ENCODE measurements at regions not wholly inside any gene's neighbourhood (a gene's known extent, or its start where the extent isn't known, plus 50 kb on each side); places are given as distances from the start of the nearest gene placed in this dataset.

DNA sequence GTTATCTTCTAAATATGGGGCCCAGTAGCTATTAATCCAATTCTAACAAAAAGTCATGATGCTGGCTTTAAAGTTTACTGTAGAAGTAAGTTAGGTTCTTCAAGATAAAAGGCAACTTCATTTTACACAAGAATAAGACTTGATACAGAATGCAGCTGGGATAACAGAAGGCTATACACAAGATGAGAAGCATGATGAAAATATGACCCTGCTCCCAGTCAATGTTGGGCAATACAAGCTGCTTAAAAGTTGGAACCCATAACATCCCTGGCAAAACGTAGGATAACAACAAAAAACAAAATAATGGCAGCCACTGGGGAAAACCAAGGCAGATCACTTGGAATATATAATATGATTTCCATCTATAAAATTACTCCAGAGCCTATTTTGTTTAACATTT, 87.6 kb upstream of the RSPO3 start:
- no peak for DNase-seq (ENCODE audit: low read depth)
- no peak overlapping the region for H3K4me3 ChIP-seq (ENCODE audit: low read depth, low read length)
- H3K27me3 ChIP-seq (ENCODE audit: control insufficient read depth, insufficient read depth, low read length) = no peaks in the 10 kb centered on the region
- TF ChIP-seq, protein P1, sequence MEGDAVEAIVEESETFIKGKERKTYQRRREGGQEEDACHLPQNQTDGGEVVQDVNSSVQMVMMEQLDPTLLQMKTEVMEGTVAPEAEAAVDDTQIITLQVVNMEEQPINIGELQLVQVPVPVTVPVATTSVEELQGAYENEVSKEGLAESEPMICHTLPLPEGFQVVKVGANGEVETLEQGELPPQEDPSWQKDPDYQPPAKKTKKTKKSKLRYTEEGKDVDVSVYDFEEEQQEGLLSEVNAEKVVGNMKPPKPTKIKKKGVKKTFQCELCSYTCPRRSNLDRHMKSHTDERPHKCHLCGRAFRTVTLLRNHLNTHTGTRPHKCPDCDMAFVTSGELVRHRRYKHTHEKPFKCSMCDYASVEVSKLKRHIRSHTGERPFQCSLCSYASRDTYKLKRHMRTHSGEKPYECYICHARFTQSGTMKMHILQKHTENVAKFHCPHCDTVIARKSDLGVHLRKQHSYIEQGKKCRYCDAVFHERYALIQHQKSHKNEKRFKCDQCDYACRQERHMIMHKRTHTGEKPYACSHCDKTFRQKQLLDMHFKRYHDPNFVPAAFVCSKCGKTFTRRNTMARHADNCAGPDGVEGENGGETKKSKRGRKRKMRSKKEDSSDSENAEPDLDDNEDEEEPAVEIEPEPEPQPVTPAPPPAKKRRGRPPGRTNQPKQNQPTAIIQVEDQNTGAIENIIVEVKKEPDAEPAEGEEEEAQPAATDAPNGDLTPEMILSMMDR (IDR thresholded peaks at IDR 0.05; ENCODE audit: insufficient read depth, low read length, poor library complexity, severe bottlenecking) = no peak
- no peaks in the 10 kb centered on the region for H3K36me3 ChIP-seq (ENCODE audit: control insufficient read depth, insufficient read depth, low read length)

DNA sequence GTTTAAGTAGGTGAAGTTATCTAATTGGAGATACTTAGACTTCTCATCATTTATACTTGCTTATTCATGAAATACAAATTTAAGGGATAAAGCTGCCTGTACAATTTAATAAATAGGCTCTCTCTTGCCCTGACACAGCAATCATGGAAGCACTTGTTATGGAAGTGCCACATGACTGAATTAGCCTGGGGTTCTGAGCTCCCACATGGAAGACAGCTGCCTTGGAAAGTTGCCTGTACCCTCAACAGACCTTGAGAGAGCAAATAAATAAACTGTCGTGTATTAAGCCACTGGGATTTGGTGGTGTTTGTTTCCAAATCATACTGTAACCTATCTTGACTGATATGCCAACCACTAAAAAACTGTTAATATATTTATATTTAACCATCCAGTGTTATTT, 87.0 kb upstream of the RSPO3 start:
- TF ChIP-seq, protein P1 (IDR thresholded peaks at IDR 0.05; ENCODE audit: insufficient read depth, low read length, poor library complexity, severe bottlenecking) = no peak
- no peaks in the 10 kb centered on the region for H3K36me3 ChIP-seq (ENCODE audit: control insufficient read depth, insufficient read depth, low read length)
- no peak overlapping the region for H3K4me3 ChIP-seq (ENCODE audit: low read depth, low read length)
- DNase-seq (ENCODE audit: low read depth) = no peak
- H3K27me3 ChIP-seq (ENCODE audit: control insufficient read depth, insufficient read depth, low read length) = no peaks in the 10 kb centered on the region

DNA sequence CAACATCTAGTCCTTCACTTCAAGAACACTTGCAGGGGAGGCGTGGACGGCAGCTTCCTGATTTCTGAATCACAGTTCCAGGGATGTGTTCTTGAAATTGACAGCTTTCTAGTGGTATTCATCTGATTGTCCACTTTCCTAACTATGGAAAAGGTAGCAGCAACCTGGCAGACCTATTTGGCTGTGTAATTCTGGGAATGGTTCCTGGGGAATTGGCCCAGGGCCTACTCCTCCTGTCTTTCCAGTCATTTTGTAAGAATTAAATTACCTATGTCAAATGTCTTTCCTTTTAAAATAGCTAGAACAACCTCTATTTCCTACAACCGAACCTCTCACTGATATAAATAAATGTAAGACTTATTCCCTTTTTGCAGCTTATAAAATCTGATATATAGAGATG, 85.5 kb upstream of the RSPO3 start:
- Histone ChIP-seq H3K27me3 (ENCODE audit: control insufficient read depth, insufficient read depth, low read length) (no peaks in the 10 kb centered on the region), H3K36me3 (ENCODE audit: control insufficient read depth, insufficient read depth, low read length) (no peaks in the 10 kb centered on the region), H3K4me3 (ENCODE audit: low read depth, low read length) (no peak overlapping the region)
- TF ChIP-seq, protein P1 (IDR thresholded peaks at IDR 0.05; ENCODE audit: insufficient read depth, low read length, poor library complexity, severe bottlenecking) = no peak
- no peak for DNase-seq (ENCODE audit: low read depth)

GRCh38 chr6:127051571-127052260, 66.8 kb upstream of the RSPO3 start:
- no peak overlapping the region for H3K4me3 ChIP-seq (ENCODE audit: low read depth, low read length)
- H3K27me3 ChIP-seq (ENCODE audit: control insufficient read depth, insufficient read depth, low read length) = no peaks in the 10 kb centered on the region
- TF ChIP-seq, protein P1 (IDR thresholded peaks at IDR 0.05; ENCODE audit: insufficient read depth, low read length, poor library complexity, severe bottlenecking) = no peak
- H3K36me3 ChIP-seq (ENCODE audit: control insufficient read depth, insufficient read depth, low read length) = no peaks in the 10 kb centered on the region
- DNase-seq (ENCODE audit: low read depth) = peak; percentile 25

GRCh38 chr6:127053032-127053874, 65.2 kb upstream of the RSPO3 start:
- DNase-seq (ENCODE audit: low read depth) = no peak
- no peak overlapping the region for H3K4me3 ChIP-seq (ENCODE audit: low read depth, low read length)
- TF ChIP-seq, protein P1 (IDR thresholded peaks at IDR 0.05; ENCODE audit: insufficient read depth, low read length, poor library complexity, severe bottlenecking) = no peak
- no peaks in the 10 kb centered on the region for H3K36me3 ChIP-seq (ENCODE audit: control insufficient read depth, insufficient read depth, low read length)
- no peaks in the 10 kb centered on the region for H3K27me3 ChIP-seq (ENCODE audit: control insufficient read depth, insufficient read depth, low read length)

All from kidney epithelial cell (primary cell).